DND-41 (cell line): ENCODE measurements at regions not wholly inside any gene's neighbourhood (a gene's known extent, or its start where the extent isn't known, plus 50 kb on each side); places are given as distances from the start of the nearest gene placed in this dataset.

Source experiments
- CTCF ChIP-seq: IDR thresholded peaks from 2 replicates; pipeline ENCODE4 v1.5.1; 2012; ENCODE audit warnings: borderline replicate concordance, low read length, moderate library complexity, mild to moderate bottlenecking; ENCODE audit not compliant: poor library complexity, severe bottlenecking; ENCODE audit errors: extremely low read depth
- EZH2 ChIP-seq: IDR thresholded peaks from 3 replicates; pipeline ENCODE4 v1.6.1; 2012; ENCODE audit warnings: borderline replicate concordance, low read depth, mild to moderate bottlenecking, moderate library complexity, low read length, inconsistent platforms; ENCODE audit not compliant: severe bottlenecking

- TF ChIP-seq CTCF (peak; percentile 13), EZH2 (no peak)
Observed at GRCh38 chr12:115785548-115785947, 491.9 kb downstream of the MED13L start.
